Neural cell (in vitro differentiated cells): ENCODE measurements at regions not wholly inside any gene's neighbourhood (a gene's known extent, or its start where the extent isn't known, plus 50 kb on each side); places are given as distances from the start of the nearest gene placed in this dataset.

ENCODE experiments used
- H2AFZ ChIP-seq: fragments of 200-600, 300-800 bp; sonication (generic), shearing (Covaris generic); 2 replicates; pipeline ENCODE4 v1.6.0; 2014; ENCODE audit warnings: low read depth, mild to moderate bottlenecking, antibody characterized with exemption, low read length, moderate library complexity
- H3F3A ChIP-seq: fragments of 200-600 bp; shearing (Covaris generic); 2 replicates; pipeline ENCODE4 v1.6.1; 2016; ENCODE audit warnings: mild to moderate bottlenecking, moderate library complexity, mixed read lengths, antibody characterized with exemption, low read length; ENCODE audit not compliant: insufficient read depth, poor library complexity, severe bottlenecking
- H3K27ac ChIP-seq: fragments of 200-600, 300-800 bp; sonication (generic), shearing (Covaris generic); 2 replicates; pipeline ENCODE4 v1.5.1; 2014; ENCODE audit warnings: mild to moderate bottlenecking, low read length, moderate library complexity
- H3K27me3 ChIP-seq: fragments of 300-800, 200-600 bp; sonication (generic), shearing (Covaris generic); 2 replicates; pipeline ENCODE4 v1.6.0; 2014; ENCODE audit warnings: mild to moderate bottlenecking, low read depth, low read length, moderate library complexity; ENCODE audit not compliant: insufficient read depth
- H3K36me3 ChIP-seq: fragments of 300-800, 200-600 bp; sonication (generic), shearing (Covaris generic); 2 replicates; pipeline ENCODE4 v1.5.1; 2014; ENCODE audit warnings: mild to moderate bottlenecking, antibody characterized with exemption, low read length, moderate library complexity; ENCODE audit not compliant: insufficient read depth
- H3K4me2 ChIP-seq: fragments of 300-800, 200-600 bp; sonication (generic), shearing (Covaris generic); 2 replicates; pipeline ENCODE4 v1.6.0; 2014; ENCODE audit warnings: mild to moderate bottlenecking, low read length
- H3K4me3 ChIP-seq: fragments of 300-800, 200-600 bp; sonication (generic), shearing (Covaris generic); 2 replicates; pipeline ENCODE4 v1.5.1; 2014; ENCODE audit warnings: mild to moderate bottlenecking, low read length, moderate library complexity
- H3K79me2 ChIP-seq: fragments of 200-600 bp; shearing (Covaris generic); replicated peaks from 2 replicates; pipeline ENCODE4 v1.6.0; 2014; ENCODE audit warnings: mild to moderate bottlenecking, low read length, moderate library complexity; ENCODE audit not compliant: insufficient read depth
- H3K9ac ChIP-seq: fragments of 300-800, 200-600 bp; sonication (generic), shearing (Covaris generic); 2 replicates; pipeline ENCODE4 v1.6.1; 2016; ENCODE audit warnings: mild to moderate bottlenecking, low read length, mixed read lengths
- H3K9me2 ChIP-seq: fragments of 200-600 bp; shearing (Covaris generic); 2 replicates; pipeline ENCODE4 v1.6.1; 2016; ENCODE audit warnings: mild to moderate bottlenecking, low read length, mixed read lengths; ENCODE audit not compliant: insufficient read depth
- H3K9me3 ChIP-seq: fragments of 200-600, 300-800 bp; sonication (generic), shearing (Covaris generic); 2 replicates; pipeline ENCODE4 v1.6.1; 2016; ENCODE audit warnings: mild to moderate bottlenecking, mixed run types, low read length, moderate library complexity, mixed read lengths
- H4K20me1 ChIP-seq: fragments of 200-600 bp; shearing (Covaris generic); 2 replicates; pipeline ENCODE4 v1.6.1; 2016; ENCODE audit warnings: mild to moderate bottlenecking, mixed run types; ENCODE audit not compliant: insufficient read depth
- EP300 ChIP-seq: fragments of 450-650 bp; conservative IDR thresholded peaks from 2 replicates; pipeline ENCODE4 v1.6.1; 2014; ENCODE audit warnings: antibody characterized with exemption, mild to moderate bottlenecking, moderate library complexity; ENCODE audit not compliant: poor library complexity, severe bottlenecking
- EZH2 ChIP-seq: fragments of 200-600, 300-800 bp; shearing (Covaris generic), sonication (generic); IDR thresholded peaks from 2 replicates; pipeline ENCODE4 v1.6.1; 2014; ENCODE audit warnings: antibody characterized with exemption, low read length, borderline replicate concordance, mild to moderate bottlenecking; ENCODE audit not compliant: insufficient read depth, poor library complexity, severe bottlenecking
- MXI1 ChIP-seq: fragments of 450-650 bp; conservative IDR thresholded peaks from 2 replicates; pipeline ENCODE4 v1.6.1; 2014; ENCODE audit warnings: antibody characterized with exemption, mild to moderate bottlenecking; ENCODE audit not compliant: poor library complexity, severe bottlenecking
- POLR2AphosphoS5 ChIP-seq: IDR thresholded peaks from 2 replicates; pipeline ENCODE4 v1.6.1; 2012
- RAD21 ChIP-seq: fragments of 450-650 bp; conservative IDR thresholded peaks from 2 replicates; pipeline ENCODE4 v1.6.1; 2014; ENCODE audit warnings: antibody characterized with exemption, mild to moderate bottlenecking, moderate library complexity
- SMC3 ChIP-seq: fragments of 450-650 bp; conservative IDR thresholded peaks from 2 replicates; pipeline ENCODE4 v1.6.1; 2014; ENCODE audit warnings: antibody characterized with exemption, mild to moderate bottlenecking, moderate library complexity; ENCODE audit not compliant: poor library complexity
- TAF1 ChIP-seq: IDR thresholded peaks from 2 replicates; pipeline ENCODE4 v1.6.1; 2012; ENCODE audit warnings: low read depth
- TF ChIP-seq, protein P1 (sequence below): IDR thresholded peaks from 2 replicates; pipeline ENCODE4 v1.6.1; 2012; ENCODE audit warnings: borderline replicate concordance
- TF ChIP-seq, protein P2 (sequence below): fragments of 450-650 bp; IDR thresholded peaks from 2 replicates; pipeline ENCODE4 v1.5.1; 2014; ENCODE audit warnings: antibody characterized with exemption, mild to moderate bottlenecking, moderate library complexity; ENCODE audit not compliant: poor library complexity, severe bottlenecking

DNA sequence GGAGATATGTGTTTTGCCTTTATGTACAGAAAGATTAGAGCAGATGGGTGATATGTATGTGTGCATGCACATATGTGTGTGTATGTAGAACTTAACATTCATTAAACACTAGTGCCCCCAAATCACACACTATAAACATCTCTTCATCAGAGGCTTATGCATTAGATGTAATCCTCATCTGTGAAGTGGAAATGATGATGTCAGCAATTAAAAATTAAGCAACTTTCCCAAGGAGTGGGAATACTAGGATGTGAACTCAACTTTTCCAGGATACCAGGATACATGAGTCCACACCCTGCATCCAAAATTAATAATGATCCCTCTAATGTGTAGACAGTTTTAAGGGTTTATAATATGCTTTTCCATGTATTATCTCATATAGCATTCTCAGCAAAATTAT, 127.7 kb upstream of the ADAMTS18 start:
- TF ChIP-seq EP300 (no peak), EZH2 (no peak), POLR2AphosphoS5 (no peak), TAF1 (no peak), RAD21 (no peak)
- TF ChIP-seq, protein P1, sequence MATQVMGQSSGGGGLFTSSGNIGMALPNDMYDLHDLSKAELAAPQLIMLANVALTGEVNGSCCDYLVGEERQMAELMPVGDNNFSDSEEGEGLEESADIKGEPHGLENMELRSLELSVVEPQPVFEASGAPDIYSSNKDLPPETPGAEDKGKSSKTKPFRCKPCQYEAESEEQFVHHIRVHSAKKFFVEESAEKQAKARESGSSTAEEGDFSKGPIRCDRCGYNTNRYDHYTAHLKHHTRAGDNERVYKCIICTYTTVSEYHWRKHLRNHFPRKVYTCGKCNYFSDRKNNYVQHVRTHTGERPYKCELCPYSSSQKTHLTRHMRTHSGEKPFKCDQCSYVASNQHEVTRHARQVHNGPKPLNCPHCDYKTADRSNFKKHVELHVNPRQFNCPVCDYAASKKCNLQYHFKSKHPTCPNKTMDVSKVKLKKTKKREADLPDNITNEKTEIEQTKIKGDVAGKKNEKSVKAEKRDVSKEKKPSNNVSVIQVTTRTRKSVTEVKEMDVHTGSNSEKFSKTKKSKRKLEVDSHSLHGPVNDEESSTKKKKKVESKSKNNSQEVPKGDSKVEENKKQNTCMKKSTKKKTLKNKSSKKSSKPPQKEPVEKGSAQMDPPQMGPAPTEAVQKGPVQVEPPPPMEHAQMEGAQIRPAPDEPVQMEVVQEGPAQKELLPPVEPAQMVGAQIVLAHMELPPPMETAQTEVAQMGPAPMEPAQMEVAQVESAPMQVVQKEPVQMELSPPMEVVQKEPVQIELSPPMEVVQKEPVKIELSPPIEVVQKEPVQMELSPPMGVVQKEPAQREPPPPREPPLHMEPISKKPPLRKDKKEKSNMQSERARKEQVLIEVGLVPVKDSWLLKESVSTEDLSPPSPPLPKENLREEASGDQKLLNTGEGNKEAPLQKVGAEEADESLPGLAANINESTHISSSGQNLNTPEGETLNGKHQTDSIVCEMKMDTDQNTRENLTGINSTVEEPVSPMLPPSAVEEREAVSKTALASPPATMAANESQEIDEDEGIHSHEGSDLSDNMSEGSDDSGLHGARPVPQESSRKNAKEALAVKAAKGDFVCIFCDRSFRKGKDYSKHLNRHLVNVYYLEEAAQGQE = no peak
- TF ChIP-seq, protein P2, sequence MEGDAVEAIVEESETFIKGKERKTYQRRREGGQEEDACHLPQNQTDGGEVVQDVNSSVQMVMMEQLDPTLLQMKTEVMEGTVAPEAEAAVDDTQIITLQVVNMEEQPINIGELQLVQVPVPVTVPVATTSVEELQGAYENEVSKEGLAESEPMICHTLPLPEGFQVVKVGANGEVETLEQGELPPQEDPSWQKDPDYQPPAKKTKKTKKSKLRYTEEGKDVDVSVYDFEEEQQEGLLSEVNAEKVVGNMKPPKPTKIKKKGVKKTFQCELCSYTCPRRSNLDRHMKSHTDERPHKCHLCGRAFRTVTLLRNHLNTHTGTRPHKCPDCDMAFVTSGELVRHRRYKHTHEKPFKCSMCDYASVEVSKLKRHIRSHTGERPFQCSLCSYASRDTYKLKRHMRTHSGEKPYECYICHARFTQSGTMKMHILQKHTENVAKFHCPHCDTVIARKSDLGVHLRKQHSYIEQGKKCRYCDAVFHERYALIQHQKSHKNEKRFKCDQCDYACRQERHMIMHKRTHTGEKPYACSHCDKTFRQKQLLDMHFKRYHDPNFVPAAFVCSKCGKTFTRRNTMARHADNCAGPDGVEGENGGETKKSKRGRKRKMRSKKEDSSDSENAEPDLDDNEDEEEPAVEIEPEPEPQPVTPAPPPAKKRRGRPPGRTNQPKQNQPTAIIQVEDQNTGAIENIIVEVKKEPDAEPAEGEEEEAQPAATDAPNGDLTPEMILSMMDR = no peak
- H3K79me2 ChIP-seq = no peaks in the 10 kb centered on the region
- H2AFZ ChIP-seq = no peak overlapping the region
- H3K27ac ChIP-seq = no peak overlapping the region
- no peak overlapping the region for H3K4me2 ChIP-seq
- no peaks in the 10 kb centered on the region for H3K9me3 ChIP-seq
- H3K4me3 ChIP-seq = no peak overlapping the region
- no peaks in the 10 kb centered on the region for H3K27me3 ChIP-seq
- no peaks in the 10 kb centered on the region for H4K20me1 ChIP-seq
- no peaks in the 10 kb centered on the region for H3K9me2 ChIP-seq
- no peaks in the 10 kb centered on the region for H3F3A ChIP-seq
- H3K36me3 ChIP-seq = no peaks in the 10 kb centered on the region
- no peak overlapping the region for H3K9ac ChIP-seq

DNA sequence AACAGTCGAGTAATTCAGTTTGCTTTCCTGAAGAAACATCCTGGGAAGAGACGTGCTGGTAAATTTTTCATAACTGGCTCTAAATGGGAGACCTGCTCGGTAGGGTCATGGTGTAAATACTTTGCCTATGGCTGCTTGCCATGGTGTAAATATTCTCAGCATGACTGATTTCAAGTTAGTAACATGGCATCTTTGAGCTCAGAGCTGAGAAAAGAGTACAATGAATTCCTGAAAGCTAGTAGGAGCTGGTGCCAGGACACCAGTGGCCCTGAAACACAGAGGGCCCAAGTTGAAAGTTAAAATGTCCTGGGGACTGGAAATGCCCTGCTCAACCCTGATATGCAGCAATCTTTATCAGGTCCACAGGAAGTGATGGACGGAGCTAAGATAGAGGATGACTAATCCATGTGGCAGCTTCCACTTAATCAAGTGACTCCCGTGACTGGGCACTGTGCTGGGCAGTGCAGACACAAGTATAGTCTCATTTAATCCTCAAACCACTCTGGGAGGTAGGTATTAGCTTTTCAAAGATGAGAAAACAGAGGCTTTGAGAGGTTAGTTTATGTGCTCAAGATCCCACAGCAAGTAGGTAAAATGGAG, 130.1 kb upstream of the ADAMTS18 start:
- Histone ChIP-seq H3K9me3 (no peaks in the 10 kb centered on the region), H3K4me2 (no peak overlapping the region), H3F3A (no peaks in the 10 kb centered on the region), H3K79me2 (no peaks in the 10 kb centered on the region), H4K20me1 (no peaks in the 10 kb centered on the region), H3K36me3 (no peaks in the 10 kb centered on the region), H3K27ac (no peak overlapping the region), H3K27me3 (no peaks in the 10 kb centered on the region), H2AFZ (no peak overlapping the region), H3K9ac (no peak overlapping the region), H3K4me3 (no peak overlapping the region), H3K9me2 (no peaks in the 10 kb centered on the region)
- TF ChIP-seq, protein P1 = no peak
- TF ChIP-seq EZH2 = no peak
- TF ChIP-seq, protein P2 = no peak
- TF ChIP-seq SMC3 = no peak
- TF ChIP-seq RAD21 = no peak
- TF ChIP-seq MXI1 = no peak
- no peak for TF ChIP-seq EP300
- no peak for TF ChIP-seq POLR2AphosphoS5
- no peak for TF ChIP-seq TAF1
